B cell (primary cell): ENCODE measurements at regions not wholly inside any gene's neighbourhood (a gene's known extent, or its start where the extent isn't known, plus 50 kb on each side); places are given as distances from the start of the nearest gene placed in this dataset.

Source experiments
- CTCF ChIP-seq: fragments of 200-600 bp; IDR thresholded peaks from one replicate; pipeline ENCODE4 v1.8.0; 2022; ENCODE audit warnings: antibody characterized with exemption, mild to moderate bottlenecking
- EZH2 ChIP-seq: IDR thresholded peaks from 2 replicates; pipeline ENCODE4 v1.6.1; 2012; ENCODE audit warnings: borderline replicate concordance, low read depth, mild to moderate bottlenecking, moderate library complexity, low read length; ENCODE audit not compliant: insufficient read depth, poor library complexity, severe bottlenecking

- no peak for TF ChIP-seq CTCF
- no peak for TF ChIP-seq EZH2
Measured at GRCh38 chr18:64208516-64208915, 59.6 kb upstream of the LINC00305 start.
